ENCODE measurements at regions not wholly inside any gene's neighbourhood (a gene's known extent, or its start where the extent isn't known, plus 50 kb on each side); places are given as distances from the start of the nearest gene placed in this dataset.

DNA sequence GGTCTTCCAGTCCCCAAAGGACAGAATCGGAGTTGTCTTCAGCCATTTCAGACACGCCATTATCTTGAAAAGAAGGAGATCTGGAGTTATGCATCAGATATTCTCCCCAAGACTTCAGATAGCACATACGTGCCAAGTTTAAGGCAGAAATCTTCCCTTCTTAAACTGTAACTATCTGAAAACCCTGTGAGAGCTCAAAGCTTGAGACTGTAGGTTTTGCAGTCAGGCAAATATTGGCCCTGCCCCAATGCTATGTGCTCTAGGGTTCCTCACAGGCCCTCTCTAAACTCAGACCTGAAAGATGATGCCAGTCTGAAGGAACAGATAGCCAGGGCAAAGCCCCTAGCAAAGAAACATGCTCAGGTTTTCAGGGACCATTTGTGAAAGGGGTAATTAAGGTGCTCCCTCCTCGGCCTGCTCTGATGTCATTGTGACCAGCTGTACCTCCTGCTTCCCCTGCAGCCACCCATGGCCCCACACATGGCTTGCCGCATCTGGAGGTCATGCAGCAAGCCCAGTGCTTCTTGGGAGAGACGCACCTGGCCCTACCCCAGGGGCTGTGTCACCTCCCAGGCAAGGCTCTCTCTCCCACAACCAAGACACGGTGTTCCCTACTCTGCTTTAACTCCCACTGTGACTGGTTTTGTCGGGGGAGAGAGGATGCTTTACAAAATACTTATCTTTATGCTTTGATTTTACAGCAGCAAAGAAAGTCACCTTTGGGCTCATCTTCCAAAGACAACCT lies 53.4 kb upstream of the POMGNT2 start:
- Mint-ChIP-seq H3K9me3 (ENCODE audit: low read depth) (no peaks in the 10 kb centered on the region), H3K4me3 (no peak overlapping the region), H3K27ac (no peak overlapping the region), H3K4me1 (ENCODE audit: low read depth) (peaks cover 53% of the 10 kb centered on the region), H3K27me3 (no peaks in the 10 kb centered on the region), H3K36me3 (no peaks in the 10 kb centered on the region)

DNA sequence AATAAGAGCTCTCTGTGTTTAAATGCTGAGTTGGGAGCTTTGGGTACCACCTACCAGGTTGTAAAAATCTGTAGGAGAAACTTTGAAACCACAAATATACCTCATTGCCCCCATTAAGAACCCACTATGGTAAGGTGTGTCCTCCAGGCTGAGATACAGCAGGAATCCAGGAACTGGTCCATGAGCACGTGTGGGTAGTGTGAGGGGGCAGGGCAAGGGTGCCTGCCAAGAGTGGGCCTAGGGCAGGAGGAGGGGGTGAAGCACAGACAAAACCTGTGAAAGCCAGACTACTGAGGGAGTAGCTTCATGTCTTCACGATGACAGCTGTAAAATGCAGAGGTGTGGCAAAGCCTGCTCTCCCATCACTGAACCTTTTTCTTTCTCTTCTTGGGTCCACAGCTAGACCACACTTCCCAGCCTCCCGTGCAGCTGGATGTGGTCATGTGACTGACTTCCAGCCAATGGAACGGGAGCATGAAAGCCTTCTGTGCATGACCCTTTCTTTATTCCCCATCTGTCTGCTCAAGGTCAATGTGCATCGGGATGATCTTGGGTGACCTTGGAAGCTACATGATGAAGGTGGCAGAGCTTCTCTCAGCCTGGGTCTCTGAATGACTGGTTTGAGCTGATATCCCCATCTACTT lies 51.1 kb upstream of the POMGNT2 start:
- H3K27ac Mint-ChIP-seq = no peak overlapping the region
- H3K4me3 Mint-ChIP-seq = no peak overlapping the region
- peaks cover 31% of the 10 kb centered on the region for H3K4me1 Mint-ChIP-seq (ENCODE audit: low read depth)
- no peaks in the 10 kb centered on the region for H3K9me3 Mint-ChIP-seq (ENCODE audit: low read depth)
- no peaks in the 10 kb centered on the region for H3K36me3 Mint-ChIP-seq
- H3K27me3 Mint-ChIP-seq = no peaks in the 10 kb centered on the region

DNA sequence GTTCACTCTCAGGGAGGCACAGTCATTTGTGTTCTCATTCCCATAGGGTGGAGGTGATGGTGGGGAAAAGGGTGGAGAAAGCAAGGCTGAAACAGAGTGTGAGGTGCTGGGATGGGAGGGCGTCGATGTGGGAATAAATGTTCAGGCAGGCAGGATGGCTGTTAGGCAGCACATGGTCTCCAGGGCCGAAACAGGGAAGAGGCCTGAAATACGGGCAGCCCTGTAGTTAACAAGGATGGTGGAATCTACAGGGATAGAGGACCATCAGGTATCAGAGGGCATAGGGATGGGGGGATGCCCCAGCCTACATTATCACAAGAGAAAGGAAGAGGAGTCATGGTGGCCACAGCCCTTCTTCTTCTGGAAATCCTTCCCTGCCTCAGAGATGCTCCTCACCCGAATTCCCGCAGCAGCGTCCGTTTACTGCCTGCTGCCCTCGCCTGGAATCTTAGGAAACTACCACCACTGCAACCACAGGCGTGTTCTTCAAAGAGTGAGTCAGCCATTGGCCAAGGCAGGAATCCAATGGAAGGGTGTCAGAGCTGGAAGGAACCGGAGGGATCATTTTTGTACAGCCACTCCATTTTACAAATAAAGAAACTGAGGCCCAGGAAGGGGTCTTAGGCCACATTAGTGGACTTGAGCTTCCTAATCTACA lies 49.7 kb upstream of the POMGNT2 start:
- H3K36me3 Mint-ChIP-seq = no peaks in the 10 kb centered on the region
- H3K4me1 Mint-ChIP-seq (ENCODE audit: low read depth) = peaks cover 30% of the 10 kb centered on the region
- peak overlapping the region; percentile 3 for H3K4me3 Mint-ChIP-seq
- H3K9me3 Mint-ChIP-seq (ENCODE audit: low read depth) = no peaks in the 10 kb centered on the region
- no peaks in the 10 kb centered on the region for H3K27me3 Mint-ChIP-seq
- H3K27ac Mint-ChIP-seq = no peak overlapping the region
